Activated B cell treated with CpG ODN at 0.5 μM for 24 hours (primary cell): ENCODE measurements at regions not wholly inside any gene's neighbourhood (a gene's known extent, or its start where the extent isn't known, plus 50 kb on each side); places are given as distances from the start of the nearest gene placed in this dataset.

Experiments used
- ATAC-seq: fragments of 200-7000 bp; cut with Tn5 transposase; one replicate; pipeline ENCODE4 v1.10.0; 2021; ENCODE audit warnings: low read depth, mild to moderate bottlenecking, moderate library complexity
- CTCF ChIA-PET: fragments of 350-600 bp; sonication (Branson Sonifier 250); formaldehyde crosslinking; loops from one replicate; lab custom pipeline; 2021; ENCODE audit warnings: antibody characterized with exemption; lab: Charles Lee
- POLR2A ChIA-PET: fragments of 350-600 bp; sonication (Branson Sonifier 250); formaldehyde crosslinking; loops from one replicate; lab custom pipeline; 2021; ENCODE audit warnings: antibody characterized with exemption; lab: Charles Lee
- DNase-seq: peaks from one replicate; pipeline ENCODE4 v3.0.0; 2022
- H3K27ac Mint-ChIP-seq: one replicate; pipeline ENCODE4 v1.8.0; 2020; ENCODE audit warnings: mixed read lengths
- H3K27me3 Mint-ChIP-seq: one replicate; pipeline ENCODE4 v1.8.0; 2021; ENCODE audit warnings: mixed read lengths
- H3K36me3 Mint-ChIP-seq: one replicate; pipeline ENCODE4 v1.8.0; 2021; ENCODE audit warnings: low read depth, mixed read lengths
- H3K4me1 Mint-ChIP-seq: one replicate; pipeline ENCODE4 v1.8.0; 2021; ENCODE audit warnings: mixed read lengths
- H3K4me3 Mint-ChIP-seq: one replicate; pipeline ENCODE4 v1.8.0; 2020; ENCODE audit warnings: mild to moderate bottlenecking, mixed read lengths
- H3K9me3 Mint-ChIP-seq: one replicate; pipeline ENCODE4 v1.8.0; 2020; ENCODE audit warnings: mixed read lengths
- intact Hi-C: fragments of 100-400 bp; cut with micrococcal nuclease; formaldehyde crosslinking; loops from one replicate; pipeline ENCODE4 v1.15.1; 2024
- TF ChIP-seq, protein P1 (sequence below): fragments of 200-600 bp; IDR thresholded peaks from one replicate; pipeline ENCODE4 v1.8.0; 2022; ENCODE audit warnings: antibody characterized with exemption, mild to moderate bottlenecking

DNA sequence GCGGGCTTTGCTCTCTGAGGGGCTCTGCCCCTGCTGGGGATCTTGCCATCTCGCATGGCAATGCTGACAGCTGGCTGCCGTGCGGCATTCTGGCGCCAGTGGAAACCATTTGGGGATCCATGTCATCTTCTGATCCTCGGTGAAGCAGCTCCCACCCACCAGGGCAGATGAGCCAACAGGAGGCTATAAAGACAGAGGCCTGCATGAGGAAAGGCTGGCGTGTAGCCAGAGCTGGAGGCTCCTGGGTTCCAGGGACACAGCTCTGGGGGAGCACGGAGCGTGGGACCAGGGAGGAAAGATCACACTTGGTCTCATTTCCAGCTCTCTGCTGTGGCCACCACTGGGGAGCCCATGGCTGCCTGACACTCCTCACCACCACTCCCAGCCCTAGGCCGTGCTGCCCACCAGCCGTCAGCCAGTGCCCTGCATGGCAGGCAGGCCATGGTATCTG lies 145.8 kb downstream of the ZFP36L2 start:
- CTCF ChIA-PET, result no interaction called here
- no peak for DNase-seq
- TF ChIP-seq, protein P1, sequence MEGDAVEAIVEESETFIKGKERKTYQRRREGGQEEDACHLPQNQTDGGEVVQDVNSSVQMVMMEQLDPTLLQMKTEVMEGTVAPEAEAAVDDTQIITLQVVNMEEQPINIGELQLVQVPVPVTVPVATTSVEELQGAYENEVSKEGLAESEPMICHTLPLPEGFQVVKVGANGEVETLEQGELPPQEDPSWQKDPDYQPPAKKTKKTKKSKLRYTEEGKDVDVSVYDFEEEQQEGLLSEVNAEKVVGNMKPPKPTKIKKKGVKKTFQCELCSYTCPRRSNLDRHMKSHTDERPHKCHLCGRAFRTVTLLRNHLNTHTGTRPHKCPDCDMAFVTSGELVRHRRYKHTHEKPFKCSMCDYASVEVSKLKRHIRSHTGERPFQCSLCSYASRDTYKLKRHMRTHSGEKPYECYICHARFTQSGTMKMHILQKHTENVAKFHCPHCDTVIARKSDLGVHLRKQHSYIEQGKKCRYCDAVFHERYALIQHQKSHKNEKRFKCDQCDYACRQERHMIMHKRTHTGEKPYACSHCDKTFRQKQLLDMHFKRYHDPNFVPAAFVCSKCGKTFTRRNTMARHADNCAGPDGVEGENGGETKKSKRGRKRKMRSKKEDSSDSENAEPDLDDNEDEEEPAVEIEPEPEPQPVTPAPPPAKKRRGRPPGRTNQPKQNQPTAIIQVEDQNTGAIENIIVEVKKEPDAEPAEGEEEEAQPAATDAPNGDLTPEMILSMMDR, result no peak
- Mint-ChIP-seq H3K27ac (no peak overlapping the region), H3K36me3 (no peaks in the 10 kb centered on the region), H3K27me3 (no peaks in the 10 kb centered on the region), H3K4me3 (no peak overlapping the region), H3K4me1 (no peaks in the 10 kb centered on the region), H3K9me3 (no peaks in the 10 kb centered on the region)
- intact Hi-C loops, result no loop called here
- no peak for ATAC-seq
- POLR2A ChIA-PET, result no interaction called here

DNA sequence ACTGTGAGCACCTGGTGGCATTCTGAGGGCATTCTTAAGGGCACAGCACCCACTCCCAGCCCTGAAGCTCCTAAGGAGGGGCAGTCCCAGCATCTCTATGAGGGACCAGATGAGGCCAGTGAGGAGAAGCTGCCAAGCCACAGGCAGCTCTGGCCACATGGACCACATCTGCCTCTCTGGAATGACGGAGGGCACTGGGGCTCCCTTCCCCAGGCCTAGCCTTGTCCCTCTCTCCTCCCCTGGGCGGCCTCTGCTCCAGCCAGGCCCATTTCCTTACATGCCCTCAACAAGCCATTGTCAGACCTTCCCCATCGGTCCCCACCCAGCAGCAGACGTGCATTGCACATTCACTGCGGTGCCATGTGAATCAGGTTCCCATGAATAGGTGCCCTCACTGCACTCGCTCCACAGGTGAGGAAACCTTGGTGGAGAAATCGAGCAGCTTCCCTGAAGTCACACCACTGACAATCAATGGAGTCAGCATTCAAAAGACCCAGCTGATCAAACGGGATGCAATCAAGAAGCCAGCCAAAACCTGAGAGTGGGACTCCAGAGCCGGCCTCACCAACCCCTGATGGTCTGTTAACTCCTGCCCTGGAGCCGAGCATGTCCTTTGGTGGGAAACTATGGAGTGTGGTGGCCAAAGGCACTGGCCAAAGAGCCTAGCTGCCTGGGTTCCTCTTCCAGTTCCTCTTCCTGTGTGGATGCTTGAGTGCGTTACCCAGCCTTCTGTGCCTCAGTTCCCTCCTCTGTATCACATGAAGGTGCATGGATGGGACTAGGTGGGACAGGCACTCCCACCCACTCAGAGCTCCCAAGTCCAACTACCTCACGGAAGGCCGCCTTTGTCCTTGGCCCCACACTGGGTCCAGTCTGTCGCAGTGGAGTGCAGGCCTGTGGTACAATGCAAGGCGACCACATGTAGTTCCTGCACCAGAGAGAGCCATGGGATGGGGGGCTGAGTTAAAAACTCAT lies 147.3 kb downstream of the ZFP36L2 start:
- DNase-seq, result no peak
- intact Hi-C loops, result no loop called here
- no peaks in the 10 kb centered on the region for H3K4me1 Mint-ChIP-seq
- TF ChIP-seq, protein P1, result no peak
- POLR2A ChIA-PET, result no interaction called here
- no peak overlapping the region for H3K4me3 Mint-ChIP-seq
- H3K9me3 Mint-ChIP-seq, result no peaks in the 10 kb centered on the region
- ATAC-seq, result no peak
- no peaks in the 10 kb centered on the region for H3K27me3 Mint-ChIP-seq
- no peaks in the 10 kb centered on the region for H3K36me3 Mint-ChIP-seq
- CTCF ChIA-PET, result interaction anchor here (0.9 kb wide), 1 partner anchor 149 kb away, joined by 3 read pairs; no protein-coding TSS in a partner anchor
- no peak overlapping the region for H3K27ac Mint-ChIP-seq

DNA sequence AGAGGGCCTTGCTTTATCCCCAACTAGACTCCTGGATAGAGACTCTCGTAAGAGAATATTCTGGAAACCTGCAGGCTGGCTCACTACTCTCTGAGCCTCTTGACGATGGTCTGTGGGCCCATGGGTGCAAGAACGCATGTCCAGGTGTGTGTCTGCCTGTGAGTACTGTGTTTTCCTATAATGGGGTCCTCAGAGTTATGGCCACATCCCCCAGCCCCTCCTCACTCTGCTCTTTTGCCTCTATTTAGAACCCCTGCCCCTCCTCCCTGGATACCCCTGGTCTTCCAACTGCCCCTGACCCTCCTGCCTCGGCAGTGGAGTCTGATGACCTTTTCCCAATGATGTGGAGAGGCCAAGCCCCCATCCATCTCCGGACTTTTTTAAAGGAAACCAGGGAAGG lies 148.1 kb downstream of the ZFP36L2 start:
- intact Hi-C loops, result no loop called here
- no peaks in the 10 kb centered on the region for H3K36me3 Mint-ChIP-seq
- DNase-seq, result no peak
- TF ChIP-seq, protein P1, result no peak
- no peaks in the 10 kb centered on the region for H3K27me3 Mint-ChIP-seq
- no peak overlapping the region for H3K27ac Mint-ChIP-seq
- no peak overlapping the region for H3K4me3 Mint-ChIP-seq
- no peaks in the 10 kb centered on the region for H3K4me1 Mint-ChIP-seq
- ChIA-PET POLR2A (no interaction called here), CTCF (no interaction called here)
- ATAC-seq, result no peak
- H3K9me3 Mint-ChIP-seq, result no peaks in the 10 kb centered on the region

DNA sequence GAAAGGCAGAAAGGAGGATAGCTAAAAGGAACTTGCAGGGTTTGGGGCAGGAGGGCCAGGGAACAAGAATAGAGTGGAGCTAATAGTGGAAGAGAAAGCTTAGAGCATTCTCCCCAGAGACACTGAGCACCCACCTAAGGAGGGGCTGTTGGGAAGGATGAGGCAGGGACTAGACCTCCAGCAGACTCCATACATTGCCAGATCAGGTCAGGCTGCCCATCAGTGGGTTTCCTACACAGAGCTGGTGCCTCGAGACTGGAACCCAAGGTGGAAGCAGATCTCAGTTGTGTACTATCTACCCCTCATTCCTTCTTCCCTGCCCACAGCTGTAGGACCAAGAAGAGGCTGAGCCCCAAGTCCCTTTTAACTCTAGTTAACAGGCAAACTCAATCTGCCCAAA lies 148.5 kb downstream of the ZFP36L2 start:
- POLR2A ChIA-PET, result no interaction called here
- CTCF ChIA-PET, result no interaction called here
- TF ChIP-seq, protein P1, result no peak
- DNase-seq (no peak), ATAC-seq (no peak)
- no peaks in the 10 kb centered on the region for H3K4me1 Mint-ChIP-seq
- H3K4me3 Mint-ChIP-seq, result no peak overlapping the region
- no peaks in the 10 kb centered on the region for H3K9me3 Mint-ChIP-seq
- no peaks in the 10 kb centered on the region for H3K27me3 Mint-ChIP-seq
- no peaks in the 10 kb centered on the region for H3K36me3 Mint-ChIP-seq
- no peak overlapping the region for H3K27ac Mint-ChIP-seq
- intact Hi-C loops, result no loop called here

DNA sequence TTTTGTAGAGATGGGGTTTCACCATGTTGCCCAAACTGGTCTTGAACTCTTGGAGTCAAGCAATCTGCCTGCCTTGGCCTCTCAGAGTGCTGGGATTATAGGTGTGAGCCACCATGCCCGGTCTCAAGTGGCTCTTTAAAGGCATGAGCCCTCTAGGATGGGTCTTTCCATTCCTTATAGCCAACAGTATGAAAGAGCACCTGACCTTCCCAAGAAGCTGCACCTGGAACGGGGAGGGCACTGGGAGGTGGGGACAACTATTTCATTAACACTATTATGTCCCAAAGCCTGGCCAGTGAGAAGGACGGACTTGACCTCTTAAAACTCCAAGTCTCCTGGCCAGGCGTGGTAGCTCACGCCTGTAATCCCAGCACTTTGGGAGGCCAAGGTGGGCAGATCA lies 149.7 kb downstream of the ZFP36L2 start:
- H3K4me3 Mint-ChIP-seq, result no peak overlapping the region
- H3K36me3 Mint-ChIP-seq, result no peaks in the 10 kb centered on the region
- no peaks in the 10 kb centered on the region for H3K9me3 Mint-ChIP-seq
- no peaks in the 10 kb centered on the region for H3K27me3 Mint-ChIP-seq
- ChIA-PET POLR2A (no interaction called here), CTCF (no interaction called here)
- TF ChIP-seq, protein P1, result no peak
- H3K4me1 Mint-ChIP-seq, result no peaks in the 10 kb centered on the region
- intact Hi-C loops, result no loop called here
- H3K27ac Mint-ChIP-seq, result no peak overlapping the region
- DNase-seq (no peak), ATAC-seq (no peak)
